Activated CD4-positive, alpha-beta T cell treated with anti-CD3 and anti-CD28 coated beads, Interleukin-2, amount 50 U/mL, for 24 hours (primary cell): ENCODE measurements at regions not wholly inside any gene's neighbourhood (a gene's known extent, or its start where the extent isn't known, plus 50 kb on each side); places are given as distances from the start of the nearest gene placed in this dataset.
"Not testable (repeated sequence)": the region's sequence is repeated elsewhere in the genome, so short reads cannot be mapped to it uniquely, and the experiment has no call there.

Experiments used
- DNase-seq, 2 donors: peaks; one replicate each; pipeline ENCODE4 v3.0.0-alpha.2; 2020; ENCODE audit warnings: low read depth in 1 of 2, low spot score in 1 of 2

DNA sequence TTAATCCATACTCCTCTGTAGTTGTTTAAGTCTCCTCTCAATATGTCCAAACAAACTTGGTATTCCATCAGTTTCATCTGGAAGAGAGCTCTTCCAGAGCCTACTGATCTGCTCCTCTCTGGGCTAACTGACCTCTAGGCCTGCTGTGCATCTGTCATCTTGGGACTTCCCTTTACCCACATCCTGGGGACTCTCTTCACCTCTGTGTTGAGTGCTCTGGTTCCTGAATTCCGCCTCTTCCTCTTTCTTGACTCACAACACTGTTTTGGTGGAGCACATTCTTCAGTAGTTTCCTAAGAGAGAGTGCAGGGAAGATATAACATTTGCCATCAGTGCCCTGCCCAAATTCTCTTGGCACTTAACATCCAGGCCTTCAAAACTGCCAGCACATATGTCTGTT lies 55.9 kb upstream of the NOTCH2NLA start:
- not testable (repeated sequence) for DNase-seq

DNA sequence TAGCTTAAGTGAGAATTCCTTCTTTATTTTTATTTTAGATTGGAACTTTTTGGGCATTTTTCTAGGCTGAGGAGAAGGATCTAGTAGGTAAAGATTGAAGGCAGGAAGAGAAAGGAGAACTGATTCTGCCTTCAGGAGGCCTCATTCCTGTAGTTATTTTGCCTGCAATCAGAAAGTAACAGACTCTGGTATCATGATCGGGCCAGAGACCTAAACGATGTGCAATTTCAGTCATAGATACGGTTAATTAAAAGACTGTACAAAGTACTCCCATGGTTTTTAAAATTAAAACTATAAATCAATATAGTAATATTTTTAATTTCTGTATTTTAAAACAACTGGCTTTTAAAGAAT lies 54.7 kb upstream of the NOTCH2NLA start:
- not testable (repeated sequence) for DNase-seq

DNA sequence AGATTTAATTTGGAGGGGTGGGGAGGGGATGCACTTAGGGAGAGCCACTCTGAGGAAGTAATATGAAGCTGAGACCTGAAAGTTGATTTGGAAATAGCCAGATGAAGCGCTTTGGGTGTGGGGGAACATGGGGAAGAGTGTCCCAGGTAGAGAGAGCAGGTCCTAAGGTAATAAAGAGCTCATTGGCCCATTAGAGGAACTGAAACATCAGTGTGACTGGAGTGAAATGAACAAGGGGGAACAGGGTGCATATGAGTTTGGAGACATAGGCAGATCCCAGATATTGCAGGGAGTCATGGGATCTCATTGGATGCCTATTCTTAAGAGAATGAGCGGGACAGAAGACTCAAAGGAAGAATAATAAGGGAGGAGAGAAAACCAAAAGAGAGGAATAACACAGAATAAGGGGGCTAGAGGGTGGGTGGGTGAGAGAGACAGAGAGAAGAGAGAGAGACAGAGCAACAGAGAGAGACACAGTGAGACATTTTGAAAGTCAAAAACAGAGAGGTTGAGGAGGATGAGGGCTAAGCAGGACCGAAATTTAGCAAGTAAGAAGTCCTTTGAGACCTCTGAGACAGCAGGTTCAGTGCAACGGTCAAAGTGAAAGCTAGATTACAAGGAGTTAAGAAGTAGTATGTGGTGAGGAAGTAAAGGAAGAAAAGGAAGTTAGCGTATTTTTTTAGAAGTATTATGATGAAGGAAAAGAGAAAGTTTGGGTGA lies 54.1 kb upstream of the NOTCH2NLA start:
- not testable (repeated sequence) for DNase-seq

DNA sequence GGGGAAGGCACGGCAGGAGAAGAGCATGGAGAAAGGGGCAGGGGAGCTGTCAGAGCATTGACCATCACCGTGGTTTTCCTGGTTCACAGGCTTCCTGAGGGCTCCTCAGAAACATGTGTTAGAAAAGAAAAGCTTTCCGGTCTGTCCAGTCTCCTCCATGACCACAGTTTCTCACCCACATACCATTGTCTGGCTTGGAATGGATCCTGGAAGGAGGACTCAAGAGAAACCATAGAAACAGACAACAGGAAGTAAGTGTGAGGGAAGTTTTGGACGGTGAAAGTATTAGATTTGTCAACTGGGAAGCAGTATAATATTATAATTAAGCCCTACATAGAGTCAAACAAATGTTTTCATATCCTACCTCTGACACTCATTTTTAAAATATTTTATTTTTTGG lies 52.7 kb upstream of the NOTCH2NLA start:
- DNase-seq, result not testable (repeated sequence)

DNA sequence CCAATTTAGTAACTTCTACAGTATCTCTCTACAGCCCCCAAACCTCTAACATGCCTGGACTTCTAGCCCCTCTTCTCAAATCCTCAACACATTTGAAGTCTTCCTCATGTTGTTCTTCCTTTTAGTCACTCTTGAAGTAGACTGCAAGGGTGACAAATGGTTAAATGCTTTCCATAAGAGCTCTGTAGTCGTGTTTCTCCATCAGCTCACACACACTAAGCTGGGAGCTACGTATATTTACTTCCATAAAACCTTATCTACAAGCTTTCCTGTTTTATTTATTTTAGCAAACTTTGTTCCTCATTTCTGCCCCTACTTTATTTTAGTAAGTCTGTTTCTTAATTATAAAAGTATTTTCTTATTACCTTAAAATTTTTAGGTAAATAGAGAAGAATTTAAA lies 49.9 kb upstream of the NOTCH2NLA start:
- not testable (repeated sequence) for DNase-seq
